GM19372 (cell line): ENCODE measurements at regions not wholly inside any gene's neighbourhood (a gene's known extent, or its start where the extent isn't known, plus 50 kb on each side); places are given as distances from the start of the nearest gene placed in this dataset.
"Not testable (repeated sequence)": the region's sequence is repeated elsewhere in the genome, so short reads cannot be mapped to it uniquely, and the experiment has no call there.

Experiments
- ATAC-seq: cut with Tn5 transposase; IDR thresholded peaks from one replicate; pipeline ENCODE4 v1.9.1; 2021; ENCODE audit warnings: mild to moderate bottlenecking, low read depth, moderate library complexity; ENCODE audit not compliant: unreplicated experiment

GRCh38 chr2:14952400-14952963 lies 320.0 kb downstream of the LRATD1 start:
- ATAC-seq = no peak

- no peak for ATAC-seq
Observed at GRCh38 chr2:14960686-14961324, 328.3 kb downstream of the LRATD1 start.

GRCh38 chr2:14967729-14968128 lies 335.2 kb downstream of the LRATD1 start:
- no peak for ATAC-seq

- no peak for ATAC-seq
Observed at GRCh38 chr2:14975381-14975780, 342.9 kb downstream of the LRATD1 start.

GRCh38 chr2:14977021-14977420 lies 344.5 kb downstream of the LRATD1 start:
- no peak for ATAC-seq

GRCh38 chr2:14978845-14979244 lies 346.3 kb downstream of the LRATD1 start:
- ATAC-seq = no peak

- no peak for ATAC-seq
Observed at GRCh38 chr2:14982790-14983189, 350.3 kb downstream of the LRATD1 start.

GRCh38 chr2:14988600-14988999 lies 356.1 kb downstream of the LRATD1 start:
- ATAC-seq = no peak

- no peak for ATAC-seq
Observed at GRCh38 chr2:14991723-14992122, 359.2 kb downstream of the LRATD1 start.

GRCh38 chr2:14994721-14995120 lies 362.2 kb downstream of the LRATD1 start:
- no peak for ATAC-seq

- no peak for ATAC-seq
Observed at GRCh38 chr2:14996351-14997014, 364.0 kb downstream of the LRATD1 start.

- ATAC-seq = no peak
Observed at GRCh38 chr2:14998546-14998945, 366.0 kb downstream of the LRATD1 start.

- ATAC-seq = no peak
Observed at GRCh38 chr2:14999114-14999661, 366.7 kb downstream of the LRATD1 start.

- not testable (repeated sequence) for ATAC-seq
Observed at GRCh38 chr2:15002519-15002918, 370.0 kb downstream of the LRATD1 start.

- peak; percentile 55 for ATAC-seq
Observed at GRCh38 chr2:15006667-15007066, 374.1 kb downstream of the LRATD1 start.

GRCh38 chr2:15009681-15010080 lies 377.2 kb downstream of the LRATD1 start:
- no peak for ATAC-seq

- no peak for ATAC-seq
Observed at GRCh38 chr2:15010346-15010745, 377.8 kb downstream of the LRATD1 start.

GRCh38 chr2:15018814-15019213 lies 386.3 kb downstream of the LRATD1 start:
- no peak for ATAC-seq

- ATAC-seq = no peak
Observed at GRCh38 chr2:15023221-15023620, 390.7 kb downstream of the LRATD1 start.

- ATAC-seq = no peak
Observed at GRCh38 chr2:15028406-15028805, 395.9 kb downstream of the LRATD1 start.

- peak; percentile 82 for ATAC-seq
Observed at GRCh38 chr2:15031745-15032240, 399.3 kb downstream of the LRATD1 start.
